H9 (cell line): ENCODE measurements at regions not wholly inside any gene's neighbourhood (a gene's known extent, or its start where the extent isn't known, plus 50 kb on each side); places are given as distances from the start of the nearest gene placed in this dataset.

ENCODE experiments used
- DNase-seq: peaks from one replicate; pipeline ENCODE4 v3.0.0-alpha.2; 2017
- H2AFZ ChIP-seq: one replicate; pipeline ENCODE4 v1.6.1; 2013; ENCODE audit warnings: mild to moderate bottlenecking, low read length, control low read depth, moderate library complexity
- H2AK5ac ChIP-seq: 2 replicates; pipeline ENCODE4 v1.6.1; 2013; ENCODE audit warnings: low read length, control low read depth, mixed read lengths; ENCODE audit not compliant: insufficient read length
- H2BK120ac ChIP-seq: one replicate; pipeline ENCODE4 v1.6.1; 2013; ENCODE audit warnings: low read depth, mild to moderate bottlenecking, low read length, control low read depth, inconsistent platforms; ENCODE audit not compliant: poor library complexity, severe bottlenecking
- H2BK12ac ChIP-seq: 2 replicates; pipeline ENCODE4 v1.6.1; 2013; ENCODE audit warnings: low read length, control low read depth, mixed read lengths, low read depth; ENCODE audit not compliant: insufficient read length
- H2BK15ac ChIP-seq: 2 replicates; pipeline ENCODE4 v1.6.1; 2013; ENCODE audit warnings: low read depth, low read length, control low read depth
- H2BK20ac ChIP-seq: one replicate; pipeline ENCODE4 v1.6.1; 2013; ENCODE audit warnings: low read depth, mild to moderate bottlenecking, low read length, control low read depth, inconsistent platforms; ENCODE audit not compliant: poor library complexity, severe bottlenecking
- H2BK5ac ChIP-seq: 2 replicates; pipeline ENCODE4 v1.6.1; 2013; ENCODE audit warnings: low read length, control low read depth, mixed read lengths; ENCODE audit not compliant: insufficient read length
- H3K14ac ChIP-seq: 2 replicates; pipeline ENCODE4 v1.6.1; 2013; ENCODE audit warnings: low read length, control low read depth; ENCODE audit not compliant: insufficient read depth
- H3K18ac ChIP-seq: 2 replicates; pipeline ENCODE4 v1.6.1; 2013; ENCODE audit warnings: low read depth, mild to moderate bottlenecking, mixed read lengths, low read length, control low read depth; ENCODE audit not compliant: insufficient read length
- H3K23ac ChIP-seq: 2 replicates; pipeline ENCODE4 v1.6.1; 2013; ENCODE audit warnings: low read length, control low read depth, mixed read lengths, low read depth; ENCODE audit not compliant: insufficient read length
- H3K23me2 ChIP-seq: 2 replicates; pipeline ENCODE4 v1.6.1; 2013; ENCODE audit warnings: low read depth, mild to moderate bottlenecking, mixed read lengths, low read length, control low read depth; ENCODE audit not compliant: insufficient read length, poor library complexity, severe bottlenecking
- H3K27ac ChIP-seq: 2 replicates; pipeline ENCODE4 v1.5.1; 2013; ENCODE audit warnings: low read length, control low read depth, mixed read lengths, low read depth; ENCODE audit not compliant: insufficient read length
- H3K27me3 ChIP-seq: 2 replicates; pipeline ENCODE4 v1.6.1; 2013; ENCODE audit warnings: low read length, control low read depth, inconsistent platforms; ENCODE audit not compliant: insufficient read depth
- H3K4ac ChIP-seq: 2 replicates; pipeline ENCODE4 v1.6.1; 2013; ENCODE audit warnings: low read depth, mild to moderate bottlenecking, control low read depth, inconsistent platforms, low read length, moderate library complexity
- H3K4me1 ChIP-seq: 2 replicates; pipeline ENCODE4 v1.6.1; 2013; ENCODE audit warnings: low read length, control low read depth, inconsistent platforms; ENCODE audit not compliant: insufficient read depth
- H3K4me2 ChIP-seq: 2 replicates; pipeline ENCODE4 v1.6.1; 2013; ENCODE audit warnings: low read length, control low read depth, mixed read lengths; ENCODE audit not compliant: insufficient read length, insufficient read depth
- H3K56ac ChIP-seq: 2 replicates; pipeline ENCODE4 v1.6.1; 2013; ENCODE audit warnings: low read depth, mild to moderate bottlenecking, mixed read lengths, low read length, control low read depth; ENCODE audit not compliant: insufficient read length
- H3K79me1 ChIP-seq: 2 replicates; pipeline ENCODE4 v1.6.1; 2013; ENCODE audit warnings: low read depth, mild to moderate bottlenecking, moderate library complexity, low read length, control low read depth, inconsistent platforms; ENCODE audit not compliant: insufficient read depth, poor library complexity, severe bottlenecking
- H3K79me2 ChIP-seq: 2 replicates; pipeline ENCODE4 v1.6.1; 2013; ENCODE audit warnings: low read length, control low read depth, inconsistent platforms; ENCODE audit not compliant: insufficient read depth
- H3K9ac ChIP-seq: 2 replicates; pipeline ENCODE4 v1.6.1; 2013; ENCODE audit warnings: low read length, control low read depth, mixed read lengths; ENCODE audit not compliant: insufficient read length; ENCODE audit errors: extremely low read depth
- H3K9me3 ChIP-seq: one replicate; pipeline ENCODE4 v1.6.1; 2013; ENCODE audit warnings: low read depth, low read length, inconsistent platforms; ENCODE audit not compliant: control insufficient read depth
- H3T11ph ChIP-seq: one replicate; pipeline ENCODE4 v1.6.1; 2013; ENCODE audit warnings: mild to moderate bottlenecking, low read length, control low read depth, inconsistent platforms
- H4K20me1 ChIP-seq: one replicate; pipeline ENCODE4 v1.6.1; 2013; ENCODE audit not compliant: control insufficient read depth, insufficient read length, insufficient read depth
- H4K5ac ChIP-seq: 2 replicates; pipeline ENCODE4 v1.6.1; 2013; ENCODE audit warnings: low read depth, mild to moderate bottlenecking, mixed read lengths, low read length, control low read depth; ENCODE audit not compliant: insufficient read length
- H4K8ac ChIP-seq: replicated peaks from 2 replicates; pipeline ENCODE4 v1.6.1; 2013; ENCODE audit warnings: low read length, control low read depth, mixed read lengths, low read depth; ENCODE audit not compliant: insufficient read length
- H4K91ac ChIP-seq: 2 replicates; pipeline ENCODE4 v1.6.1; 2013; ENCODE audit warnings: low read depth, mild to moderate bottlenecking, moderate library complexity, mixed read lengths, low read length, control low read depth; ENCODE audit not compliant: insufficient read length
- H3K27ac Mint-ChIP-seq, 3 experiments: 2 replicates in 2 of 3; 3 replicates in 1 of 3; pipeline ENCODE4 v1.8.0; 2020 to 2021; ENCODE audit warnings: mixed read lengths in 3 of 3, mild to moderate bottlenecking in 1 of 3, moderate library complexity in 1 of 3
- H3K27me3 Mint-ChIP-seq: 2 replicates; pipeline ENCODE4 v1.8.0; 2021; ENCODE audit warnings: low read depth, mild to moderate bottlenecking, moderate library complexity, mixed read lengths
- H3K36me3 Mint-ChIP-seq, 3 experiments: 2 replicates in 2 of 3; 3 replicates in 1 of 3; pipeline ENCODE4 v1.8.0; 2020 to 2021; ENCODE audit warnings: low read depth in 3 of 3, mixed read lengths in 3 of 3; ENCODE audit not compliant: insufficient read depth in 1 of 3
- H3K4me1 Mint-ChIP-seq, 2 experiments: 2 replicates each; pipeline ENCODE4 v1.8.0; 2020; ENCODE audit warnings: mixed read lengths in 2 of 2
- H3K4me3 Mint-ChIP-seq, 2 experiments: 2 replicates in 1 of 2; 3 replicates in 1 of 2; pipeline ENCODE4 v1.8.0; 2020 to 2021; ENCODE audit warnings: mild to moderate bottlenecking in 2 of 2, mixed read lengths in 2 of 2, moderate library complexity in 1 of 2
- H3K9me3 Mint-ChIP-seq, 2 experiments: 2 replicates in 1 of 2; 3 replicates in 1 of 2; pipeline ENCODE4 v1.8.0; 2020; ENCODE audit warnings: mild to moderate bottlenecking in 2 of 2, mixed read lengths in 2 of 2, moderate library complexity in 1 of 2
- CTCF ChIP-seq: fragments of 200-600 bp; sonication (generic); conservative IDR thresholded peaks from 3 replicates; pipeline ENCODE4 v1.8.0; 2021; ENCODE audit warnings: antibody characterized with exemption, mild to moderate bottlenecking
- WGBS: extraction: QIAGEN DNeasy Blood & Tissue Kit; methylation state at CpG from one replicate; pipeline ENCODE4 v1.1.7; 2013; ENCODE audit warnings: missing lambda C conversion rate, low lambda C conversion rate, mixed read lengths; ENCODE audit not compliant: insufficient read length; ENCODE audit errors: extremely low coverage; 5-methylcytosine and 5-hydroxymethylcytosine counted together

DNA sequence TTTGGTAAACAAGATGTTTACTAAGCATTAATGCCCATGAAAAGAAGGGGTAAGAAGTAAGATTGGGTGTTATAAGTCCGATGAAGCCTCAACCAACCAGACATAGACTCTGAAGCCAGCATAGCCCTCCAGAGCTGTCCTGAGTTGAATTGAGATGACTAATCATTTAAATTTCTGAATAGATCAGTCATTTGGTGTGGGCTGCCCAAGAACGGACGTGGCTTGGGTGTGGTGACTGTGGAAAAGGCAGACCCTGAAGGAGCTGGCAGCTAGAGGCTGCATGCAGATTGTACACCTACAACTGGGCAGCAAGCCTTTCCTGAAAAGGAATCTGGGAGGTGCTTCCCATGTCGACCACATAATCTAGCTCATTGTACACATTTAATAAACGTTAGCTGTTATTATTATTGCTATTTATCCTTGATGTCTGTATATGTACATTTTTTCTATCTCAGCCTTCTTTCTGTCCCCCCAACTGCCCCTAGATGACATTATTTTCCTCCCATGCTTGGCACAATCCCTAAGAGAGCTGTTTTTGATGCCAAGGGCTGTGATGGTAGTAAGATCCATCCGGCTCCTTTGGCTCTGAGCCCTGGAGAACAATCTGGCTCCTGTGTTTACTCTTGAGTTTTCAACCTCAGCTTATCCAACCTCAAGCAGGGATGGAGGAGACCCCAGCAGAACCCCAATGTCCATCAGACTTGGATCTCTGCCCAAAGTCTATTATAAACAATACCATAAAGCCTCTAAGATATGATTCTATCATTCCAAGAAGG, 57.6 kb upstream of the JAG1 start:
- no peaks in the 10 kb centered on the region for H3K23me2 ChIP-seq
- H3K27ac ChIP-seq: no peak overlapping the region
- H2BK120ac ChIP-seq: no peak overlapping the region
- H2AK5ac ChIP-seq: no peak overlapping the region
- H3K79me1 ChIP-seq: no peaks in the 10 kb centered on the region
- H3K9me3 ChIP-seq: no peaks in the 10 kb centered on the region
- H3K79me2 ChIP-seq: no peaks in the 10 kb centered on the region
- no peak overlapping the region for H3K23ac ChIP-seq
- Mint-ChIP-seq H3K36me3 (no peaks in the 10 kb centered on the region; a peak in 1 of 7 replicates), H3K27ac (no peak overlapping the region), H3K9me3 (peaks cover 2 to 4% of the 10 kb centered on the region in 2 experiments; a peak in 1 of 5 replicates), H3K4me3 (no peak overlapping the region), H3K4me1 (peaks cover 7 to 12% of the 10 kb centered on the region in 2 experiments; a peak in 2 of 4 replicates), H3K27me3 (no peaks in the 10 kb centered on the region)
- H2AFZ ChIP-seq: no peak overlapping the region
- WGBS: no CpG with 5 or more reads among the region's 6 CpGs
- H2BK15ac ChIP-seq: no peak overlapping the region
- no peak overlapping the region for H2BK12ac ChIP-seq
- no peak overlapping the region for H4K5ac ChIP-seq
- no peak for TF ChIP-seq CTCF
- H3K18ac ChIP-seq: no peak overlapping the region
- H3K4ac ChIP-seq: no peak overlapping the region
- H3K27me3 ChIP-seq: no peaks in the 10 kb centered on the region
- peaks cover 3% of the 10 kb centered on the region; the same call in 1 of the 2 replicates for H3K4me1 ChIP-seq
- H4K91ac ChIP-seq: no peak overlapping the region
- H4K8ac ChIP-seq: no peak overlapping the region
- H3K56ac ChIP-seq: no peak overlapping the region
- no peak overlapping the region for H3K14ac ChIP-seq
- H2BK5ac ChIP-seq: no peak overlapping the region
- H4K20me1 ChIP-seq: no peaks in the 10 kb centered on the region
- no peak for DNase-seq
- no peak overlapping the region for H3K9ac ChIP-seq
- H3T11ph ChIP-seq: no peak overlapping the region
- H3K4me2 ChIP-seq: no peak overlapping the region
- no peak overlapping the region for H2BK20ac ChIP-seq
